MCF 10A (cell line): ENCODE measurements at regions not wholly inside any gene's neighbourhood (a gene's known extent, or its start where the extent isn't known, plus 50 kb on each side); places are given as distances from the start of the nearest gene placed in this dataset.

Experiments used
- BruUV-seq: library from RNA; stranded (reverse); fragments of 400-500 nt; replicated peaks from 2 replicates; lab custom pipeline; 2021; lab: Mats Ljungman, UMichigan
- CTCF ChIA-PET: fragments of 300-600 bp; sonication (Branson Sonifier 250); formaldehyde crosslinking; extraction: SDS; loops from one replicate; lab custom pipeline; 2021; ENCODE audit warnings: antibody characterized with exemption, inconsistent platforms; lab: Yijun Ruan, JAX
- POLR2A ChIA-PET: fragments of 300-600, 350-650 bp; sonication (Branson Sonifier 250); formaldehyde crosslinking; extraction: SDS; loops from one replicate; lab custom pipeline; 2020; ENCODE audit warnings: antibody characterized with exemption, inconsistent platforms; lab: Yijun Ruan, JAX
- DNase-seq: peaks from one replicate; pipeline ENCODE4 v3.0.0-alpha.2; 2018; ENCODE audit not compliant: unreplicated experiment
- H3K27ac Mint-ChIP-seq: one replicate; pipeline ENCODE4 v1.8.0; 2022; ENCODE audit warnings: mild to moderate bottlenecking, low read depth, mixed read lengths; ENCODE audit not compliant: unreplicated experiment
- H3K27me3 Mint-ChIP-seq: one replicate; pipeline ENCODE4 v1.8.0; 2022; ENCODE audit warnings: mixed read lengths; ENCODE audit not compliant: insufficient read depth, unreplicated experiment
- H3K36me3 Mint-ChIP-seq: one replicate; pipeline ENCODE4 v1.8.0; 2022; ENCODE audit warnings: mild to moderate bottlenecking, moderate library complexity, mixed read lengths; ENCODE audit not compliant: insufficient read depth, unreplicated experiment
- H3K4me1 Mint-ChIP-seq: one replicate; pipeline ENCODE4 v1.8.0; 2022; ENCODE audit warnings: mixed read lengths; ENCODE audit not compliant: insufficient read depth, unreplicated experiment
- H3K4me3 Mint-ChIP-seq: one replicate; pipeline ENCODE4 v1.8.0; 2022; ENCODE audit warnings: mild to moderate bottlenecking, moderate library complexity, mixed read lengths; ENCODE audit not compliant: unreplicated experiment
- H3K9me3 Mint-ChIP-seq: one replicate; pipeline ENCODE4 v1.8.0; 2022; ENCODE audit warnings: mixed read lengths; ENCODE audit not compliant: unreplicated experiment
- intact Hi-C: fragments of 100-400 bp; cut with micrococcal nuclease; formaldehyde crosslinking; loops from 2 replicates; pipeline ENCODE4 v1.14.1; 2022
- TF ChIP-seq, protein P1 (sequence below): fragments of 200-600 bp; IDR thresholded peaks from one replicate; pipeline ENCODE4 v1.8.0; 2022; ENCODE audit warnings: antibody characterized with exemption, mild to moderate bottlenecking; ENCODE audit not compliant: unreplicated experiment

DNA sequence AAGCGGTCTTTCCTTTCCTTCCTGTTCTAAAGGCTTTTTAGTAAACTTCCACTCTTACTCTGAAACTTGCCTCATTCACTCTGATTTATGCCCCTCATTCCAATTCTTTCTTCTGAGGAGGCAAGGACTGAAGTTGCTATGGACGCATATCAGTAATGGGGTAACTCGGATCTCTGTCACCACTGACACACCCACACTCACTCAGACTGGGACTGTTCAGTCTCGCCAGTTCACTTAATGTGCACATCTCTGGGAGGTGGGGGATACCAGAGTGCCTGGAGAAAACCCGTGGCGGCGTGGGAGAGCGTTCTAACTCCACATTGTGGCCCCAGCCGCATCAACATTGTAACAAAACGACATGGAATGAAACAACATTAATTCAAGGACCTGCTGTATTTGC is 1139.3 kb upstream of the CELF2 start:
- TF ChIP-seq, protein P1, sequence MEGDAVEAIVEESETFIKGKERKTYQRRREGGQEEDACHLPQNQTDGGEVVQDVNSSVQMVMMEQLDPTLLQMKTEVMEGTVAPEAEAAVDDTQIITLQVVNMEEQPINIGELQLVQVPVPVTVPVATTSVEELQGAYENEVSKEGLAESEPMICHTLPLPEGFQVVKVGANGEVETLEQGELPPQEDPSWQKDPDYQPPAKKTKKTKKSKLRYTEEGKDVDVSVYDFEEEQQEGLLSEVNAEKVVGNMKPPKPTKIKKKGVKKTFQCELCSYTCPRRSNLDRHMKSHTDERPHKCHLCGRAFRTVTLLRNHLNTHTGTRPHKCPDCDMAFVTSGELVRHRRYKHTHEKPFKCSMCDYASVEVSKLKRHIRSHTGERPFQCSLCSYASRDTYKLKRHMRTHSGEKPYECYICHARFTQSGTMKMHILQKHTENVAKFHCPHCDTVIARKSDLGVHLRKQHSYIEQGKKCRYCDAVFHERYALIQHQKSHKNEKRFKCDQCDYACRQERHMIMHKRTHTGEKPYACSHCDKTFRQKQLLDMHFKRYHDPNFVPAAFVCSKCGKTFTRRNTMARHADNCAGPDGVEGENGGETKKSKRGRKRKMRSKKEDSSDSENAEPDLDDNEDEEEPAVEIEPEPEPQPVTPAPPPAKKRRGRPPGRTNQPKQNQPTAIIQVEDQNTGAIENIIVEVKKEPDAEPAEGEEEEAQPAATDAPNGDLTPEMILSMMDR: no peak
- Mint-ChIP-seq H3K27ac (no peak overlapping the region), H3K4me1 (no peaks in the 10 kb centered on the region), H3K4me3 (no peak overlapping the region), H3K27me3 (no peaks in the 10 kb centered on the region), H3K36me3 (no peaks in the 10 kb centered on the region), H3K9me3 (no peaks in the 10 kb centered on the region)
- intact Hi-C loops: no loop called here
- DNase-seq: no peak
- ChIA-PET CTCF (no interaction called here), POLR2A (interaction anchor here (0.6 kb wide), 1 partner anchor 44 kb away, joined by 3 read pairs; no protein-coding TSS in a partner anchor)
- no TSS peak for BruUV-seq

DNA sequence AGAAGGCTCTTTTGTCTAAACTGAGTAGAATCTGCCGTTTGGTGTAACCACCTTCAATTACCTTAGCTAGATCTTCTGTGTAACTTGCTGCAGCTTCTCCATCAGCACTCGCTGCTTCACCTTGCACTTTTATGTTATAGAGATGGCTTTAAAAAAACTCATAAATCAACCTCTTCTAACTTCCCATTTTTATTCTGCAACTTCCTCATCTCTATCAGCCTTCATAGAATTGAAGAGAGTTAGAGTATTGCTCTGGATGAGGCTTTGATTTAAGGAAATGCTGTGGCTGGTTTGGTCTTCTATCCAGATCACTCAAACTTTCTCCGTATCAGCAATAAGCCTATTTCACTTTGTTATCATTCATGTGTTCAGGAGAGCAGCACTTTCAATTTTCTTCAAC is 1131.9 kb upstream of the CELF2 start:
- ChIA-PET CTCF (interaction anchor here (0.5 to 1.0 kb wide), 2 partner anchors 466 to 1151 kb away, joined by 3 read pairs; no protein-coding TSS in a partner anchor), POLR2A (no interaction called here)
- no peak overlapping the region for H3K4me3 Mint-ChIP-seq
- H3K9me3 Mint-ChIP-seq: peaks cover 8% of the 10 kb centered on the region
- no TSS peak for BruUV-seq
- H3K27ac Mint-ChIP-seq: no peak overlapping the region
- intact Hi-C loops: no loop called here
- H3K36me3 Mint-ChIP-seq: no peaks in the 10 kb centered on the region
- H3K4me1 Mint-ChIP-seq: no peaks in the 10 kb centered on the region
- no peak for DNase-seq
- H3K27me3 Mint-ChIP-seq: no peaks in the 10 kb centered on the region
- TF ChIP-seq, protein P1: no peak

DNA sequence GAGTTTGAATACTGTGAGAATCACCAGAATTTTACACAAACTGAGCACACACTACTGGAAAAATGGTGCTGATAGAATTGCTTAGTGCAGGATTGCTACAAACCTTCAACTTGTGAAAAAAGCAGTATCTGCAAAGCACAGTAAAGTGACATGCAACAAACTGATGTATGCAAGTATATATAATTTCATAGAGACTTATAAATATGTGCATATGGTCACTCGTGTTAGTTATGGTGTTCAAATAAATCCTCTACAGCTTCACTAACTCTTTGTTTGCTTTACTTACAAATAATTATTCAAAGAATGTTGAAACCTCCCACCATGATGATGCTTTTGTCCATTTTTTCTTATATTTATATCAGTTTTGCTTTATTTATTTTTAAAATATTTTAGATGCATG is 1130.9 kb upstream of the CELF2 start:
- no peak for DNase-seq
- H3K27ac Mint-ChIP-seq: no peak overlapping the region
- H3K4me1 Mint-ChIP-seq: no peaks in the 10 kb centered on the region
- no peak overlapping the region for H3K4me3 Mint-ChIP-seq
- ChIA-PET CTCF (no interaction called here), POLR2A (interaction anchor here (0.7 to 1.1 kb wide), 2 partner anchors 13 to 21 kb away, joined by 4 read pairs; no protein-coding TSS in a partner anchor)
- intact Hi-C loops: no loop called here
- no peaks in the 10 kb centered on the region for H3K27me3 Mint-ChIP-seq
- no peaks in the 10 kb centered on the region for H3K36me3 Mint-ChIP-seq
- no TSS peak for BruUV-seq
- TF ChIP-seq, protein P1: no peak
- peaks cover 8% of the 10 kb centered on the region for H3K9me3 Mint-ChIP-seq

DNA sequence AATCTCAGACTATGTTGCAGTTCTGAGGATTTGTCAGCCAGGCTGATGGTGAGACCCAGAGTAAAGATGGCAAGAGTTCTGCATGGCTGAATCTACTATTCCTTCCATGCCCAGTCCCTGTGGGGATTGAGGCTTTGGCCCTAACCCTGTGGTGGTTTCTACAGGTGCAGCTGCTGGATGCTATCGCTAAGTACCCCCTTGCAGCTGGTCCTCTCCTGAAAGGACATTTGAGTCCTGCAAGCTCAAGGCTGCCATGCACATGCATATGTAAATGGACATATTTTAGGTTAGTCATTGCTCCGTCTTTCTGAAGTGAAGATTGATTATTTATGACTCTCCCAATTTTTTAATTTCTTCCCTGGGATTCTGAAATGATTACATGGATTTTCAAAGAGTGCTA is 1122.2 kb upstream of the CELF2 start:
- no peaks in the 10 kb centered on the region for H3K27me3 Mint-ChIP-seq
- no TSS peak for BruUV-seq
- H3K36me3 Mint-ChIP-seq: no peaks in the 10 kb centered on the region
- H3K9me3 Mint-ChIP-seq: no peaks in the 10 kb centered on the region
- DNase-seq: no peak
- CTCF ChIA-PET: no interaction called here
- H3K4me1 Mint-ChIP-seq: no peaks in the 10 kb centered on the region
- no peak overlapping the region for H3K4me3 Mint-ChIP-seq
- intact Hi-C loops: no loop called here
- POLR2A ChIA-PET: no interaction called here
- TF ChIP-seq, protein P1: no peak
- no peak overlapping the region for H3K27ac Mint-ChIP-seq
